ENCODE measurements at regions not wholly inside any gene's neighbourhood (a gene's known extent, or its start where the extent isn't known, plus 50 kb on each side); places are given as distances from the start of the nearest gene placed in this dataset.

- TF ChIP-seq POLR2A (IDR thresholded peaks at IDR 0.05) (no peak), CTCF (IDR thresholded peaks at IDR 0.05) (no peak)
Measured at GRCh38 chr11:116187026-116187425, 585.8 kb downstream of the BUD13 start.
